GM12878 (cell line): ENCODE measurements at regions not wholly inside any gene's neighbourhood (a gene's known extent, or its start where the extent isn't known, plus 50 kb on each side); places are given as distances from the start of the nearest gene placed in this dataset.

Source experiments
- ATAC-seq: fragments of 200-7000 bp; cut with Tn5 transposase; 3 replicates; pipeline ENCODE4 v1.9.1; 2020; ENCODE audit warnings: mild to moderate bottlenecking, moderate library complexity
- BruUV-seq: library from RNA; stranded (reverse); fragments of 400-500 nt; replicated peaks from 2 replicates; lab custom pipeline; 2021; lab: Mats Ljungman, UMichigan
- CTCF ChIA-PET: fragments of 300-600 bp; sonication (Branson Sonifier 250); formaldehyde crosslinking; extraction: SDS; loops from one replicate; lab custom pipeline; 2021; ENCODE audit warnings: inconsistent platforms; lab: Yijun Ruan, JAX
- POLR2A ChIA-PET: fragments of 350-600 bp; formaldehyde crosslinking; extraction: SDS; loops from one replicate; lab custom pipeline; 2021; ENCODE audit warnings: inconsistent platforms; lab: Charles Lee
- RAD21 ChIA-PET: fragments of 300-600 bp; sonication (Branson Sonifier 250); formaldehyde crosslinking; loops from one replicate; lab custom pipeline; 2023; ENCODE audit warnings: antibody characterized with exemption; ENCODE audit not compliant: unreplicated experiment; lab: Charles Lee
- SMC1A ChIA-PET: fragments of 300-600 bp; sonication (Branson Sonifier 250); formaldehyde crosslinking; loops from one replicate; lab custom pipeline; 2023; ENCODE audit not compliant: unreplicated experiment, uncharacterized antibody; lab: Charles Lee
- DNase-seq: peaks from one replicate; pipeline ENCODE4 v3.0.0-alpha.2; 2011; ENCODE audit warnings: low read depth, low spot score
- FAIRE-seq: peaks from 3 replicates; lab custom pipeline; 2011; peaks lifted over from hg19 to GRCh38; lab: Jason Lieb, UNC
- H2AFZ ChIP-seq: 2 replicates; pipeline ENCODE4 v1.6.0; 2011; ENCODE audit warnings: low read depth, low read length, control low read depth; ENCODE audit not compliant: control insufficient read depth
- H3K27ac ChIP-seq: 2 replicates; pipeline ENCODE4 v1.5.1; 2011; ENCODE audit warnings: control low read depth; ENCODE audit not compliant: control insufficient read depth, insufficient read depth
- H3K27me3 ChIP-seq, 2 experiments: replicated peaks in 1 of 2; 2 replicates each; pipeline versions ENCODE4 v1.6.0 to v1.6.1; 2011; ENCODE audit warnings: low read length in 1 of 2; ENCODE audit not compliant: control insufficient read depth in 2 of 2, insufficient read depth in 2 of 2
- H3K36me3 ChIP-seq, 2 experiments: 2 replicates each; pipeline ENCODE4 v1.5.1; 2011; ENCODE audit warnings: low read length in 1 of 2; ENCODE audit not compliant: control insufficient read depth in 2 of 2, insufficient read depth in 2 of 2
- H3K4me1 ChIP-seq: 2 replicates; pipeline ENCODE4 v1.6.1; 2011; ENCODE audit warnings: mild to moderate bottlenecking, low read length, moderate library complexity, mixed read lengths; ENCODE audit not compliant: control insufficient read depth, insufficient read depth
- H3K4me2 ChIP-seq: 2 replicates; pipeline ENCODE4 v1.6.0; 2011; ENCODE audit warnings: control low read depth; ENCODE audit not compliant: control insufficient read depth, insufficient read depth
- H3K4me3 ChIP-seq: fragments of 200-600 bp; sonication (generic); 2 replicates; pipeline ENCODE4 v1.5.1; 2016
- H3K79me2 ChIP-seq: 2 replicates; pipeline ENCODE4 v1.6.0; 2011; ENCODE audit warnings: low read length; ENCODE audit not compliant: control insufficient read depth, insufficient read depth
- H3K9ac ChIP-seq: 2 replicates; pipeline ENCODE4 v1.8.0; 2011; ENCODE audit warnings: low read length, control low read depth, mixed read lengths; ENCODE audit not compliant: control insufficient read depth, insufficient read depth
- H3K9me3 ChIP-seq: replicated peaks from 3 replicates; pipeline ENCODE4 v1.5.1; 2011; ENCODE audit warnings: mild to moderate bottlenecking, low read length; ENCODE audit not compliant: control insufficient read depth, insufficient read depth
- H4K20me1 ChIP-seq: 2 replicates; pipeline ENCODE4 v1.6.0; 2011; ENCODE audit not compliant: control insufficient read depth, insufficient read depth
- ATF3 ChIP-seq: IDR thresholded peaks from 2 replicates; pipeline ENCODE4 v1.6.1; 2011; ENCODE audit warnings: low read depth, mild to moderate bottlenecking, low read length, moderate library complexity, borderline replicate concordance; ENCODE audit errors: extremely low read depth
- HDAC2 ChIP-seq: fragments of 200-600 bp; sonication (generic); IDR thresholded peaks from 2 replicates; pipeline ENCODE4 v1.6.1; 2017
- MTA2 ChIP-seq: fragments of 450-650 bp; IDR thresholded peaks from 2 replicates; pipeline ENCODE4 v1.6.1; 2016; ENCODE audit warnings: low read depth, mild to moderate bottlenecking, moderate library complexity
- NR2C1 ChIP-seq: fragments of 450-650 bp; IDR thresholded peaks from 2 replicates; pipeline ENCODE4 v1.6.1; 2017; ENCODE audit warnings: antibody characterized with exemption, mild to moderate bottlenecking, moderate library complexity
- PKNOX1 ChIP-seq: fragments of 450-650 bp; IDR thresholded peaks from 2 replicates; pipeline ENCODE4 v1.6.1; 2016; ENCODE audit warnings: mild to moderate bottlenecking
- SMAD1 ChIP-seq: fragments of 450-650 bp; IDR thresholded peaks from 2 replicates; pipeline ENCODE4 v1.6.1; 2018; ENCODE audit warnings: mild to moderate bottlenecking, low read depth; ENCODE audit not compliant: partially characterized antibody
- SMAD5 ChIP-seq: IDR thresholded peaks from 2 replicates; pipeline ENCODE4 v1.6.1; 2016; ENCODE audit warnings: antibody characterized with exemption, low read depth
- SPI1 ChIP-seq: IDR thresholded peaks from 2 replicates; pipeline ENCODE4 v1.6.1; 2011; ENCODE audit warnings: low read depth, mild to moderate bottlenecking, low read length, moderate library complexity, borderline replicate concordance; ENCODE audit not compliant: insufficient read depth
- ZBTB33 ChIP-seq: fragments of 450-650 bp; IDR thresholded peaks from 2 replicates; pipeline ENCODE4 v1.6.1; 2017; ENCODE audit warnings: mild to moderate bottlenecking
- ZNF592 ChIP-seq: fragments of 450-650 bp; IDR thresholded peaks from 2 replicates; pipeline ENCODE4 v1.6.1; 2017; ENCODE audit warnings: mild to moderate bottlenecking, moderate library complexity
- ZNF687 ChIP-seq: fragments of 450-650 bp; IDR thresholded peaks from 2 replicates; pipeline ENCODE4 v1.6.1; 2017; ENCODE audit warnings: mild to moderate bottlenecking, moderate library complexity
- WGBS: methylation state at CpG from one replicate; pipeline ENCODE4 v1.1.6; 2016; ENCODE audit warnings: low lambda C conversion rate; ENCODE audit not compliant: insufficient replicate concordance, insufficient coverage; ENCODE audit errors: missing lambda C conversion rate; 5-methylcytosine and 5-hydroxymethylcytosine counted together
- in situ Hi-C: fragments of 300-500 bp; cut with MboI; formaldehyde crosslinking; loops from 9 replicates; pipeline ENCODE4 v1.14.3; 2018; ENCODE audit warnings: mixed read lengths
- intact Hi-C: fragments of 100-400 bp; cut with micrococcal nuclease; formaldehyde crosslinking; loops from one replicate; pipeline ENCODE4 v1.14.2; 2022; ENCODE audit not compliant: unreplicated experiment

- no peaks in the 10 kb centered on the region for H3K4me1 ChIP-seq
- 58% methylated on average over 12 of the region's 12 CpGs for WGBS
- H3K9ac ChIP-seq, result no peak overlapping the region
- SMC1A ChIA-PET, result no interaction called here
- no peaks in the 10 kb centered on the region for H3K9me3 ChIP-seq
- no peak overlapping the region for H3K4me2 ChIP-seq
- no peak for ATAC-seq
- intact Hi-C loops, result no loop called here
- no peak for DNase-seq
- RAD21 ChIA-PET, result no interaction called here
- no peaks in the 10 kb centered on the region for H3K79me2 ChIP-seq
- H2AFZ ChIP-seq, result no peak overlapping the region
- no peaks in the 10 kb centered on the region for H3K36me3 ChIP-seq
- H4K20me1 ChIP-seq, result no peaks in the 10 kb centered on the region
- H3K27me3 ChIP-seq, result no peaks in the 10 kb centered on the region
- in situ Hi-C loops, result no loop called here
- FAIRE-seq, result no peak
- BruUV-seq, result no TSS peak
- CTCF ChIA-PET, result no interaction called here
- POLR2A ChIA-PET, result no interaction called here
- H3K4me3 ChIP-seq, result no peak overlapping the region
- H3K27ac ChIP-seq, result no peak overlapping the region
- TF ChIP-seq SMAD5 (no peak), ZBTB33 (no peak), PKNOX1 (no peak), HDAC2 (no peak), ZNF592 (no peak), ATF3 (no peak), MTA2 (no peak), ZNF687 (no peak), SPI1 (no peak), SMAD1 (no peak), NR2C1 (no peak)
These were observed 335.7 kb downstream of the RFC3 start for GRCh38 chr13:34153428-34154180.
